ES-I3 (cell line): ENCODE measurements at regions not wholly inside any gene's neighbourhood (a gene's known extent, or its start where the extent isn't known, plus 50 kb on each side); places are given as distances from the start of the nearest gene placed in this dataset.
"Not testable (repeated sequence)": the region's sequence is repeated elsewhere in the genome, so short reads cannot be mapped to it uniquely, and the experiment has no call there.

Experiments used
- H3K36me3 ChIP-seq: 2 replicates; pipeline ENCODE4 v1.6.1; 2013; ENCODE audit warnings: mild to moderate bottlenecking, low read length, control low read depth, moderate library complexity; ENCODE audit not compliant: insufficient read depth
- H3K4me1 ChIP-seq: 2 replicates; pipeline ENCODE4 v1.6.1; 2013; ENCODE audit warnings: mild to moderate bottlenecking, control low read depth, low read length; ENCODE audit not compliant: insufficient read depth
- H3K9ac ChIP-seq: 2 replicates; pipeline ENCODE4 v1.6.1; 2013; ENCODE audit warnings: low read depth, mild to moderate bottlenecking, low read length, moderate library complexity
- H3K9me3 ChIP-seq: 2 replicates; pipeline ENCODE4 v1.6.1; 2013; ENCODE audit warnings: mild to moderate bottlenecking, low read length, moderate library complexity; ENCODE audit not compliant: control insufficient read depth, insufficient read depth

- Histone ChIP-seq H3K4me1 (peaks cover 16% of the 10 kb centered on the region), H3K9me3 (0 out of 2 replicates have a peak, but pooled peaks cover 2% of the 10 kb centered on the region), H3K36me3 (no peaks in the 10 kb centered on the region; the same call in 1 of the 2 replicates), H3K9ac (no peak overlapping the region)
Measured at GRCh38 chr18:34509879-34510586, 200.1 kb upstream of the DTNA start.

GRCh38 chr18:34510926-34511325 is 199.2 kb upstream of the DTNA start:
- Histone ChIP-seq H3K9me3 (peaks cover 8% of the 10 kb centered on the region), H3K36me3 (no peaks in the 10 kb centered on the region; the same call in 1 of the 2 replicates), H3K9ac (no peak overlapping the region), H3K4me1 (peaks cover 16% of the 10 kb centered on the region)

GRCh38 chr18:34511435-34511834 is 198.7 kb upstream of the DTNA start:
- peaks cover 16% of the 10 kb centered on the region for H3K4me1 ChIP-seq
- no peaks in the 10 kb centered on the region; the same call in 1 of the 2 replicates for H3K36me3 ChIP-seq
- H3K9me3 ChIP-seq, result peaks cover 8% of the 10 kb centered on the region
- no peak overlapping the region for H3K9ac ChIP-seq

- no peak overlapping the region for H3K9ac ChIP-seq
- H3K9me3 ChIP-seq, result peaks cover 8% of the 10 kb centered on the region
- no peaks in the 10 kb centered on the region; the same call in 1 of the 2 replicates for H3K36me3 ChIP-seq
- peaks cover 16% of the 10 kb centered on the region for H3K4me1 ChIP-seq
Measured at GRCh38 chr18:34511879-34512278, 198.2 kb upstream of the DTNA start.

- H3K9me3 ChIP-seq, result peaks cover 8% of the 10 kb centered on the region
- no peaks in the 10 kb centered on the region for H3K36me3 ChIP-seq
- peaks cover 16% of the 10 kb centered on the region for H3K4me1 ChIP-seq
- H3K9ac ChIP-seq, result no peak overlapping the region
Measured at GRCh38 chr18:34514238-34514637, 195.9 kb upstream of the DTNA start.

GRCh38 chr18:34514957-34515356 is 195.1 kb upstream of the DTNA start:
- peaks cover 15% of the 10 kb centered on the region for H3K4me1 ChIP-seq
- no peak overlapping the region for H3K9ac ChIP-seq
- no peaks in the 10 kb centered on the region for H3K36me3 ChIP-seq
- H3K9me3 ChIP-seq, result peaks cover 8% of the 10 kb centered on the region

- not testable (repeated sequence) for H3K36me3 ChIP-seq, H3K9ac ChIP-seq, H3K4me1 ChIP-seq, H3K9me3 ChIP-seq
Measured at GRCh38 chr18:34516355-34516754, 193.7 kb upstream of the DTNA start.

GRCh38 chr18:34516996-34517395 is 193.1 kb upstream of the DTNA start:
- H3K9me3 ChIP-seq, H3K4me1 ChIP-seq, H3K9ac ChIP-seq, H3K36me3 ChIP-seq: not testable (repeated sequence)

GRCh38 chr18:34521040-34521439 is 189.1 kb upstream of the DTNA start:
- Histone ChIP-seq H3K9ac (no peak overlapping the region), H3K4me1 (no peaks in the 10 kb centered on the region), H3K9me3 (no peaks in the 10 kb centered on the region; the same call in 1 of the 2 replicates), H3K36me3 (no peaks in the 10 kb centered on the region)

- Histone ChIP-seq H3K9ac (no peak overlapping the region), H3K4me1 (no peaks in the 10 kb centered on the region), H3K9me3 (no peaks in the 10 kb centered on the region), H3K36me3 (no peaks in the 10 kb centered on the region)
Measured at GRCh38 chr18:34522603-34523002, 187.5 kb upstream of the DTNA start.

- no peaks in the 10 kb centered on the region for H3K9me3 ChIP-seq
- H3K9ac ChIP-seq, result no peak overlapping the region
- H3K4me1 ChIP-seq, result peaks cover 8% of the 10 kb centered on the region
- H3K36me3 ChIP-seq, result no peaks in the 10 kb centered on the region
Measured at GRCh38 chr18:34525244-34525643, 184.9 kb upstream of the DTNA start.

- Histone ChIP-seq H3K9ac (no peak overlapping the region), H3K4me1 (peaks cover 21% of the 10 kb centered on the region), H3K36me3 (no peaks in the 10 kb centered on the region), H3K9me3 (no peaks in the 10 kb centered on the region)
Measured at GRCh38 chr18:34528177-34528576, 181.9 kb upstream of the DTNA start.

GRCh38 chr18:34529358-34530335 is 180.5 kb upstream of the DTNA start:
- peaks cover 21% of the 10 kb centered on the region for H3K4me1 ChIP-seq
- no peaks in the 10 kb centered on the region for H3K9me3 ChIP-seq
- no peak overlapping the region for H3K9ac ChIP-seq
- H3K36me3 ChIP-seq, result no peaks in the 10 kb centered on the region

- Histone ChIP-seq H3K36me3 (no peaks in the 10 kb centered on the region), H3K4me1 (peaks cover 21% of the 10 kb centered on the region), H3K9me3 (no peaks in the 10 kb centered on the region), H3K9ac (no peak overlapping the region)
Measured at GRCh38 chr18:34531110-34531509, 179.0 kb upstream of the DTNA start.

GRCh38 chr18:34534642-34535041 is 175.5 kb upstream of the DTNA start:
- H3K9me3 ChIP-seq, H3K9ac ChIP-seq, H3K36me3 ChIP-seq: not testable (repeated sequence)
- peaks cover 23% of the 10 kb centered on the region for H3K4me1 ChIP-seq
